Fibroblast of skin of right quadriceps (primary cell): ENCODE measurements at regions not wholly inside any gene's neighbourhood (a gene's known extent, or its start where the extent isn't known, plus 50 kb on each side); places are given as distances from the start of the nearest gene placed in this dataset.

Source experiments
- DNase-seq: peaks from one replicate; pipeline ENCODE4 v3.0.0-alpha.2; 2013

DNA sequence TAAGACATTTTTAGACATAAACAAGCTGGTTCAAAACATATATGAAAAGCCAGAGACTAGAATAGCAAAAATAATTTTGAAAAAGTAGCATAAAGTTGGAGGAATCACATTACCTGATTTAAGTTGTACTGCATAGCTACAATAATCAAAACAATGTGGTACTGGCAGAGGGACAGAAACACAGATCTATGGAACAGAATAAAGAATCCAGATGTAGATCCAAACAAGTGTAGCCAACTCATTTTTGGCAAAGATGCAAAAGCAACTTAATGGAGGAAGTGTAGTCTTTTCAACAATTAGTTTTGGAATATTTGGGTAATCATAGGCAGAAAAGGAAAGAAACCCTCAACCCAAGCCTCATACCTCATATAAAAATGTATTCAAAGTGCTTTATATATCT is 278.7 kb upstream of the ZNF521 start:
- DNase-seq: peak; percentile 38

- DNase-seq: no peak
Measured at GRCh38 chr18:25621682-25622081, 269.7 kb upstream of the ZNF521 start.

DNA sequence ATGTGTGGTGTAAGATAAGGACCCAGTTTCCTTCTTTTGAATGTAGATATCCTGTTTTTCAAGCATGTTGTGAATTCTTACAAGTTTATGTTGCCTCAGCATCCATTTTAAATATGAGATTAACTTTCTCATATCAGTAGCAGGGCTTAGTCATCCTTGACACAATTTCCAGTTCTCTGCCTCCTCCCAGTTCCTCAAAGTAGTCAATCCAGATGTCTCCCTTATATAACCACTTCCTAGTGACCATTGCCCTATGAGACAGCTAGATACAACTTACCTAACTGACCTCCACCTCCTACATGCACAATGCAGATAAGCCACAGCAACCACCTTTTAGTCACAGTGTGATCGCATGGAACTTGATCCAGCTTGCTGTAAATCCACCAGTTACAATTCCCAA is 269.2 kb upstream of the ZNF521 start:
- DNase-seq: no peak

DNA sequence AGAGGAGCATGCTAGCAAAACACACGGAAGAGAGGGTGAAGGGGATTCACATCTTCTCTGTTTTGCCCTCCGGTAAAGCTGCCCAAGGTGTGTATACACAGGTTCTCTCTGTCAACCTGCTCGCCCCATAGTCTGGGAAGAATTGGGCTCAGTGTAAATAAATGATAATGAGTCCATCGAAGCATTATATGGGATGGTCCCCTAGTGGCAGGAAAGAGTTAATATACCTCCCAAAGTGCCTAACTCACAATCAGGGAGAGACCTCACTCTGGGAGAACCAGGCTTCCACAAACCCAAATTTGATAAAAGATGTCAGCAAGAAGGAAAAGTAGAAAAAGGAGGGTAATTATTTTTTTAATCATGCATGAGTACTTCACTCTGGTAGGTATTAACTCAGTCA is 262.2 kb upstream of the ZNF521 start:
- no peak for DNase-seq

DNA sequence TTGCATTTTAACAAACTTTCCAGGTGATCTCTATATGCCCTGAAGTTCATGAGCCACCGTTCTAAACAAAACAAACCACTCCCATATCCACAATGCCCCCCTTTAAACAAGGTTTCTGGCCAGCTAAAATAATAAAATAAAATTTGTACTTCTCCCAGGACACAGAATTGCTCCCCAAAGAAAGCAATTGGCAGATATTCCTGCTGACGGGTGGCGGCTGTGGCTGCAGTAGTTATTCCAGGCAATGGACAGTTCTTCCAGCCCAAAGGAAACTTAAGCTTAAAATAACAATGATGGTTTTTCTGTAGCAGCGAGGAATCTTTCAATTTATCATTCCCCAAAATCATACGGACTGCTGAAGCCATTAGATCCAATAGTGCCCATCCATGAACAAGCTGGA is 260.5 kb upstream of the ZNF521 start:
- DNase-seq: no peak

- no peak for DNase-seq
Measured at GRCh38 chr18:25608091-25608490, 256.1 kb upstream of the ZNF521 start.

DNA sequence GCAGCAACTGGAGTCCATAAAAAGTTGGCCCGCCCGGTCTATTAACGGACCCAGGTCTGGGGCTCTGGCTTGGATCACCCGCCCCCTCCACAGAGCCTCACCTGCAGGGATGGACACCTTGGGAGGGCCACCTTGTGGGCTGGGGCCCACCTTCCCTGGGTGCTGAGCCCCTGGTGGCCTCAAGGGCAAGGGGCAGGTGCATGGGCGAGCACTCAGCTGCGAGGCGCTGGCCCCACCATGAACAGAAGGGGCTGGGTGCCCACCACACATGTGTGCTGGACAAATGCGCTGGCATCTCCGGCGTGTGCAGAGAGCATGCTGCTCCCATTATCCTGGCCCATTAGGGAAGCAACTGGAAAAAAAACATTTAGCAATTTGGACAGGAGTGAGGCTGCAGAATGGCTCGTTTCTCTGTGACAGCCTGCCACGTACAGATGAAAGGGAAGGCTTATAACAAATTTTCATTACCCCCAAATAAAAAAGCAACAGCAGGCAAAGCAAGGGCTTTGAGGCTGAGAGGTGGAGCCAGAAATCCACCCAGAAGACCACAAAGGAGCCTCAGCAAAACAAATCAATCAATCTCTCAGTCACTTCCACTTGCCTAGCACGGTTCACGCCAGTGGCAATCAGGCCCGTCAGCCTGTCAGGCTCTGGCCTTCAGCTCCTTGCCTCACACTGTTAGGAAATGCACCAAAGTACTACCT is 253.1 kb upstream of the ZNF521 start:
- DNase-seq: no peak

DNA sequence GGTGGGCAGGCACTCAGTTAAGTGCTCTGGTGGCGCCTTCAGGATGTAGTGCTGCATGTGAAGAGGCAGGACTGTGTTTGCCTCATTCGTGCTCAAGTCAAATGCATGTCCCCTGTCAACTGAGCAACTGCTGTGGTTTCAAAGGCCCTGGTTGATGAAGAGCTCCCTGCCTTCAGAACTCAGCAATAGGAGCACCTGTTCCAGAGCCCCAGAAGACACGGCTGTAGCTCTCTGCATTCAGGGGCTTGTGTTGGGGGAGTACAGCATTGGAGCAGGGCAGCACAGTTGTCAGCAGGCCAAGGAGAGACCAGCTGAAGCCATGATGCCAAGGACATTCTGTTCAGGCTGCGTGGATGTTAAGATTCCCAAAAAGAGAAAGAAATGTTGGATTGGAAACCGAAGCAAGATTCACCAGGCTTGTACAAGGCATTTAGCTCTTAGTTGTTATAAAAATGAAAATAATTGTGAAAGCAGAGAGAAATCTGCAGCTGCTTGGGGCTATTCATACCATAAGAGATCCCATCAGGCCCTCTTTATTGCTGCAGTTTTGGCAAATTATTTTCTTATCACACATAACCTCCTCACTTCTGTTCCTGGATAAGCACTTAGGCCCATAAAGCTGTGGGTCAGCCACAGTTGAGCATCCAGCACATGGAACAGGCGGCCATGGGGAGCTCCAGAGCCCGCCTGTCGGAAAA is 252.4 kb upstream of the ZNF521 start:
- DNase-seq: no peak

- DNase-seq: no peak
Measured at GRCh38 chr18:25599443-25599842, 247.5 kb upstream of the ZNF521 start.

DNA sequence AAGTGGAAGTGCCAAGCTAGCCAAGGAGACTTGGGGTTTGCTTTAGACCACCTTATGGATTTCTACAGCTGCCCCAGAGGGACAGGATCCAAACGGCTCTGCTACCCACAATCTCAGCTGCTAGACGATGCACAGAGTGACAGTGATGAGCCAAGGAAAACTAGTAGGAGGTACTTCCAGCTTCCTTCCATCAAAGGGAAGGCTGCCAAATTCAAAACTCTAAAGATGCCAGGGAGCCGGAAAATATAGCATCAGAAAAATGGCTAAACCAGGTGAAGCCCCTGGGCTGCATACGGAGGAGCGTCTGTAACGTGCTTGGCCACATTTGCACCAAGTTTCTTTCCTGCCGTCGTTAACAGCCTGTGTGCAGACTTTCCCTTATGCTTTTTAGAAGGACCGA is 245.5 kb upstream of the ZNF521 start:
- DNase-seq: no peak

- no peak for DNase-seq
Measured at GRCh38 chr18:25595274-25596060, 243.5 kb upstream of the ZNF521 start.

GRCh38 chr18:25594351-25594750 is 242.4 kb upstream of the ZNF521 start:
- peak; percentile 27 for DNase-seq

DNA sequence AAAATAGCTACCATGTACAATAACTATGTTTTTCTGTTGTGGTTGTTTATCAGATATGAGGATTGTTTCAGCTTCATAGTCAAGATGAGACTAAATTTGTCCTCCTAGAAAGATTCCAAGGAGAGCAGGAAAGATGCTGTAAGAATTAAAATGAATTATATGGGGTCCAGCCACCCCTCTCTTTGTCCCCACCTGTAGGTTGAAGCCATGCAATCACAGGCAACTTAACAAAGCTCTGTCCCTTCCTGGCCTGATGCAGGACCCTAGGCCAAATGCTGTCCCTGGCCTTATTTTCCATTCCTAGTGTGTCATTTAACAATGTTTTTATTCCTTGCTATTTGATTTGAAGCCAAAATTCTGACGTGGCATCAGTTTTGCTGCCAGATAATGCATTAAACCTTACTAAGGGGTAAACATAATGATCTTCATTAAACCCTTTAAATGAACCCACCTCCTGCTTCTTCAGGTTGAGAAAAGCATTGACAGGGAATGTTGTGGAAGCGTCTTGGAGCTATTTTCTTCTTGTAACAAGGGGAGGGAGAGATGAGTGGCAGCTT is 240.9 kb upstream of the ZNF521 start:
- no peak for DNase-seq

DNA sequence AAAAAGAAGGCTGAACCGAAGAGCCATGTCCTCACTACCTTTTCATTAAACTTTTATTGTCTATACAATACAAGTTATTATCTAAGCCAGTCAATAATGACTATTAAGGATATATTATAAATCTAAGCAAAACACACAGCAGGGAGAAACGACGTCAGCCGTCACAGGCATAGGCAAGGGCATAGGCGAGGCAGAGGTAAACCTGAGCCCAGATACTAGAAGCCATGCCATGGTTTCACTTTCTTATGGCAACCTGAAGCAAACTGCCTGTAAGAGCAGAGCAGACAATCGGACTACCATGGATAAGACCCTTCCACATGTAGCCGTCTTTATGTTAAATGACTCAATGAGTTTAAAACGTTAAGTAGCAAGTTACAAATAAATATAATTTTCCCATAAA is 238.5 kb upstream of the ZNF521 start:
- DNase-seq: no peak

DNA sequence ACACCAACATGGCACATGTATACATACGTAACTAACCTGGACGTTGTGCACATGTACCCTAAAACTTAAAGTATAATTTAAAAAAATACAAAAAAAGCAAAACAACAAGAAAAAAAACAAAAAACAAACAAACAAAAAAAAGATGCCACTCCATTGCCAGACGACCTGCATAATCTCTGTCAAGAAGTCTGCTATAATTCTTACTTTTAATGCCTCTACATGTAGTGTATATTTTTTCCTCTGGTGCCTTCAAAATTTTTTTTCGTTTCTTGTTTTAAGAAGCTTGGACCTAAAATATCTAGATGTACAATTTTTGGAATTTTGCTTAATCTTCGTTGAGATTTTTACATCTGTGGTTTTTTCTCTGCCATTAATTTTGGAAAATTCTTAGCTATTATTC is 235.6 kb upstream of the ZNF521 start:
- DNase-seq: no peak

DNA sequence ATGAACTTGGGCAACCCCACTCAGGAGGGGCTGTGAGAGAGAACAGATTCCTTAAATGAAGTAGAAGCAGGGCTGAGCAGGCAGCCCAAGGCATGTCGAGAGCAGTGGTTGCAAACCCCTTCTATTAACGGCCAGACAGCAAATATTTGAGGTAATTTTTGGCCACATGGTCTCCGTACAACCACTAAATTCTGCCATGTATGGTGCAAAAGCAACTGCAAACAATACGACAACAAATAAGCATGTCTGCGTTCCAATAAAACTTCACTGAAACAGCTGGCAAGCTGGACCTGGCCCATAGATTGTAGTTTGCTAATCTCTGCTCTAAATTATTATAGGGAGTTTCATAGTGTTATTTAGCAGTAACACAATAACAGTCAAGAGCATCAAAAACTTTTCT is 217.0 kb upstream of the ZNF521 start:
- DNase-seq: no peak

DNA sequence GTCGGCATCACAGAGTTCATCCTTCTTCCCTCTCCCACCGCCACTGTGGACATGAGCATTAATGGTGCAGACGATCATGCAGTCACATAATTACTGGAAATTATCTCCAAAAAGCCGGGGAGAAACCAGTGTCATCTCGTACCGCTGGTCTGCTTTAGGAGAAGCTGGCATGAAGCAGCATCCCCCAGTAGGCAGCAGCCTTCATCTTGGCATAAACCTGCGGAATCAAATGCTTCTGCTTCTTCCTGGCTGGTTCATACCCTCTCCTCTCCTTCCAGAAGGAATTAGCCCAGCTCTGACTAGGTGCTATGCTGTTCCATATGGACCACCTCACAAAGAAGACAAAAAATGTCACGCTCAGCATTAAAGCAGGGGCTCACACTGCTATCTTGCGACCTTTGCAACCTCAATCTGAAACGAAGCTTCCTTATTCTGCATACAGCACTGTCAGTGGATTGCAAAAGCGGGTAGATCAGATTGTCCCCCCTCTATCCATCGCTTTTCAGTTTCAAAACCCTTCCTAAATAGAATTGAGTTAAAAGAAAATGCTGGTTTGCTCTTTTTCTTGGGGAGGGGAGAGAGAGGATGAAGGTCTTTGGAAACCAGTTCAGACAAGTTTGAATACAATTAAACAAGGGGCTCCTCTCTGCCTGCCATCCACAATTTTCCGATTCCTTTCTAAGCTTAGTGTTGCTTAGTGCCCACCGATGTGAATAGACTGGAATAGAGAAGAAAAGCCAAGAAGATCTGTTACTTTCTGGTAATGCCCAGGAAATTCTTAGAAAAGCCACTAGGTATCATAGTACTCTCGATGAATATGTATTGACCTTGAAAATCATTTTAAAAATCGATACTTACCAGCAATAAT is 212.1 kb upstream of the ZNF521 start:
- no peak for DNase-seq

GRCh38 chr18:25563346-25563745 is 211.4 kb upstream of the ZNF521 start:
- DNase-seq: no peak

GRCh38 chr18:25561918-25562317 is 210.0 kb upstream of the ZNF521 start:
- DNase-seq: peak; percentile 31

DNA sequence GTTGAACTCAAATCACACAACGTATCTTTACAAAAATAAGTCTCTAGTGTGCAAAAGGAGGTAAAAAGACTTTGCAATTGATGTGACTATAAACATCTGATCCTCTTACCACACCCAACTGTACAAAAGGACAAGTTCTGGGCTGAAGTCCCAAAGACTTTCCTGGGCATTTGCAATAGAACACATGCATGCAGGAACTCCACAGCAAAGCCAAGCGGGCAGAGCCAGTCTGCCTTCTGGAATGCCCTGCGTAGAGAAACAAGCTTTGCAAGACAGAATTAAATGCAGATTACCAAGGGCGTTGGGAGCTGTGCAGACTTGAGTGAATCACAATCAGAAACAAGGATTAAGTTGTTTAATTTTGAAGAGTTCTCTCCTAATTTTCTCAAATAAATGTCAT is 208.4 kb upstream of the ZNF521 start:
- DNase-seq: no peak

DNA sequence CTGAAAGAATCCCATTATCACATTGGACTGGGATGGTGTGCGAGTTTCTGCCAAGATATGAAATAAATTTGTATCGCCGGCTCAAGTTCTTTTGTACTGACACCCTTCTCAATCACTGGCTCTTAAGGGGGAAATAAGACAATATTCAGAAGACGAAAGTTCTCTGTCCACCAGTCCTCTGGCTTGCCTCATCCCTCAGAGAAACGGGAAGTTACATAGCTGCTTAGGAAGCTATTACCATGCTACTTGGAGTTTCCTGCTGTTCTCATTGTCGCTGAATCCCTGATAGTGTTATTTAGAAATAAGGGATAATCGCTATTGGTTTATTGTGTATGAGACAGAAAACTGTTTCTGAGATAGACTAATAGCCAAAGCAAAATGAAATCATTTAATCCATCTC is 205.0 kb upstream of the ZNF521 start:
- DNase-seq: peak; percentile 3

DNA sequence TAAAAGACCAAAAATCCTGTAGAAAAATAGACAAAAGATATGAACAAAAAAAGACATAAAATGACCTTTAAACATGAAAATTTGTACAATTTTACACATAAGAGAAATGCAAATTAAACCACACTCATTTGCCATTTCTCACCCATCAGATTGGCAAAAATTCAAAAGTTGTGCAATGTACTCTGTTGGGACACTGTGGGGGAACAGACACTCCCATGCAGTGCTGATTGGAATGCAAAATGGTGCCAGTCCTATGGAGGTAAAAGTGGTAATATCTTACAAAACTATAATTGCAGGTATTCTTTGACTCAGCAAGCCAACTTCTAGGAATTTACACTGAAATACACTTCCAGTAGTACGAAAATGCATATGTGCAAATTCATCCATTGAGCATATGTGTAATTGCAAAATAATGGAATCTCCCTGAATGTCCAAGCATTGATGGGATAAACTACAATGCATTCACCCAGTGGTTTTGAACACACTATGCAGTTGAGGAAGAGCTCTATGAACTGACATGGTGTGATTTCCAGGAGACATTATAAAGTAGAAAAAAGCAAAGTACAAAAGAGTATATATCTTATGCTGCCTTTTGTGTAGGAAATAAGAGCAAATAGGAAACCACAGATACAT is 201.8 kb upstream of the ZNF521 start:
- no peak for DNase-seq
